ENCODE measurements at regions not wholly inside any gene's neighbourhood (a gene's known extent, or its start where the extent isn't known, plus 50 kb on each side); places are given as distances from the start of the nearest gene placed in this dataset.

DNA sequence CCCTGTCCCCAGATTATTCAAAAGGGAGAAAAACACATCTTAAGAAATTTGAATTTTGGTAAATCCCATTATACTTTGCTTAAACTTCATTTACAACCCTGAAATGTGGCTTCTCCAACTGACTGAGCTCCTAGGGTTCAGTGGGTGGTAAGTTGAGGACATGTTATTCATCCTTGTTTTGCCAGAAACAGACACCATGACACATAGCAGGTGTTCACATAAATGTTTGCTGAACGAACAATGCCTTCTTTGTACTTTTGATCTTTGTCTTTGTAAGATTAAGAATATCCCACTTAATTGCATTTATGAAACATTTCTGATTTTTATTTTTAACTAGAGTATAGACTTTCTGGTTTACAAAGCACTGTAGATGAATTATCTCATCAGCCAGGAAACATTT is 209.7 kb downstream of the GPAM start (continued):
- TF ChIP-seq JUNB (IDR thresholded peaks at IDR 0.05; ENCODE audit: unreplicated experiment) (no peak), EZH2phosphoT487 (IDR thresholded peaks at IDR 0.05; ENCODE audit: unreplicated experiment) (no peak), ZNF331 (CRISPR knock-in tag; IDR thresholded peaks at IDR 0.05; ENCODE audit: low read depth) (no peak)

DNA sequence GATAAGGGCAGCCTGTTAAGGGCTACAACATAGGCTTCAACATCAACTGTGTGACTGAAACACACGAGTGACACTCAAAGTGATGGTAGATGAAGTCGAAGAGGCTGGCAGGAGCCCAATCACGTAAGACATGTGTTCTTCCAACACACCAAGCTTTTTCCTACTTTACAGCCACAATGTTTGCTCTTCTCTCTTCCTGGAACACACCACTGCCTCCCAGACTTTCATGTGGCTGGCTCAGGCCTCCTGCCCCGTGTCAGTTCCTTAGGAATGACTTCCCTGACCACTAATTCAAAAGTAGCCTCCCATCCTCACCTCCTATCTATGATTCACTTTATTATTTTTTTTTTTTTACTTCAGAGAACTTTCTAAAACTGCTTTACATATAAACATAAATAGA is 209.2 kb downstream of the GPAM start:
- Histone ChIP-seq H4K20me1 (replicated peaks; ENCODE audit: insufficient read depth) (no peaks in the 10 kb centered on the region), H3K79me2 (replicated peaks; ENCODE audit: insufficient read depth) (no peaks in the 10 kb centered on the region), H3K4me2 (no peak overlapping the region), H3K36me3 (ENCODE audit: insufficient read depth) (no peaks in the 10 kb centered on the region), H2AFZ (no peak overlapping the region), H3K27me3 (ENCODE audit: insufficient read depth) (no peaks in the 10 kb centered on the region), H3F3A (replicated peaks; ENCODE audit: low read depth) (no peaks in the 10 kb centered on the region), H3K27ac (ENCODE audit: low read depth) (no peak overlapping the region), H3K4me1 (ENCODE audit: insufficient read depth) (no peaks in the 10 kb centered on the region), H3K9me2 (ENCODE audit: insufficient read depth) (peaks cover 16% of the 10 kb centered on the region; the same call in 1 of the 2 replicates), H3K4me3 (no peak overlapping the region)
- Mint-ChIP-seq H3K4me1 (no peaks in the 10 kb centered on the region), H3K36me3 (ENCODE audit: low read depth) (no peaks in the 10 kb centered on the region), H3K27me3 (ENCODE audit: insufficient read depth, low read depth, poor library complexity) (no peaks in the 10 kb centered on the region), H3K27ac (no peak overlapping the region), H3K4me3 (no peak overlapping the region), H3K9me3 (no peaks in the 10 kb centered on the region)
- TF ChIP-seq, protein P1, sequence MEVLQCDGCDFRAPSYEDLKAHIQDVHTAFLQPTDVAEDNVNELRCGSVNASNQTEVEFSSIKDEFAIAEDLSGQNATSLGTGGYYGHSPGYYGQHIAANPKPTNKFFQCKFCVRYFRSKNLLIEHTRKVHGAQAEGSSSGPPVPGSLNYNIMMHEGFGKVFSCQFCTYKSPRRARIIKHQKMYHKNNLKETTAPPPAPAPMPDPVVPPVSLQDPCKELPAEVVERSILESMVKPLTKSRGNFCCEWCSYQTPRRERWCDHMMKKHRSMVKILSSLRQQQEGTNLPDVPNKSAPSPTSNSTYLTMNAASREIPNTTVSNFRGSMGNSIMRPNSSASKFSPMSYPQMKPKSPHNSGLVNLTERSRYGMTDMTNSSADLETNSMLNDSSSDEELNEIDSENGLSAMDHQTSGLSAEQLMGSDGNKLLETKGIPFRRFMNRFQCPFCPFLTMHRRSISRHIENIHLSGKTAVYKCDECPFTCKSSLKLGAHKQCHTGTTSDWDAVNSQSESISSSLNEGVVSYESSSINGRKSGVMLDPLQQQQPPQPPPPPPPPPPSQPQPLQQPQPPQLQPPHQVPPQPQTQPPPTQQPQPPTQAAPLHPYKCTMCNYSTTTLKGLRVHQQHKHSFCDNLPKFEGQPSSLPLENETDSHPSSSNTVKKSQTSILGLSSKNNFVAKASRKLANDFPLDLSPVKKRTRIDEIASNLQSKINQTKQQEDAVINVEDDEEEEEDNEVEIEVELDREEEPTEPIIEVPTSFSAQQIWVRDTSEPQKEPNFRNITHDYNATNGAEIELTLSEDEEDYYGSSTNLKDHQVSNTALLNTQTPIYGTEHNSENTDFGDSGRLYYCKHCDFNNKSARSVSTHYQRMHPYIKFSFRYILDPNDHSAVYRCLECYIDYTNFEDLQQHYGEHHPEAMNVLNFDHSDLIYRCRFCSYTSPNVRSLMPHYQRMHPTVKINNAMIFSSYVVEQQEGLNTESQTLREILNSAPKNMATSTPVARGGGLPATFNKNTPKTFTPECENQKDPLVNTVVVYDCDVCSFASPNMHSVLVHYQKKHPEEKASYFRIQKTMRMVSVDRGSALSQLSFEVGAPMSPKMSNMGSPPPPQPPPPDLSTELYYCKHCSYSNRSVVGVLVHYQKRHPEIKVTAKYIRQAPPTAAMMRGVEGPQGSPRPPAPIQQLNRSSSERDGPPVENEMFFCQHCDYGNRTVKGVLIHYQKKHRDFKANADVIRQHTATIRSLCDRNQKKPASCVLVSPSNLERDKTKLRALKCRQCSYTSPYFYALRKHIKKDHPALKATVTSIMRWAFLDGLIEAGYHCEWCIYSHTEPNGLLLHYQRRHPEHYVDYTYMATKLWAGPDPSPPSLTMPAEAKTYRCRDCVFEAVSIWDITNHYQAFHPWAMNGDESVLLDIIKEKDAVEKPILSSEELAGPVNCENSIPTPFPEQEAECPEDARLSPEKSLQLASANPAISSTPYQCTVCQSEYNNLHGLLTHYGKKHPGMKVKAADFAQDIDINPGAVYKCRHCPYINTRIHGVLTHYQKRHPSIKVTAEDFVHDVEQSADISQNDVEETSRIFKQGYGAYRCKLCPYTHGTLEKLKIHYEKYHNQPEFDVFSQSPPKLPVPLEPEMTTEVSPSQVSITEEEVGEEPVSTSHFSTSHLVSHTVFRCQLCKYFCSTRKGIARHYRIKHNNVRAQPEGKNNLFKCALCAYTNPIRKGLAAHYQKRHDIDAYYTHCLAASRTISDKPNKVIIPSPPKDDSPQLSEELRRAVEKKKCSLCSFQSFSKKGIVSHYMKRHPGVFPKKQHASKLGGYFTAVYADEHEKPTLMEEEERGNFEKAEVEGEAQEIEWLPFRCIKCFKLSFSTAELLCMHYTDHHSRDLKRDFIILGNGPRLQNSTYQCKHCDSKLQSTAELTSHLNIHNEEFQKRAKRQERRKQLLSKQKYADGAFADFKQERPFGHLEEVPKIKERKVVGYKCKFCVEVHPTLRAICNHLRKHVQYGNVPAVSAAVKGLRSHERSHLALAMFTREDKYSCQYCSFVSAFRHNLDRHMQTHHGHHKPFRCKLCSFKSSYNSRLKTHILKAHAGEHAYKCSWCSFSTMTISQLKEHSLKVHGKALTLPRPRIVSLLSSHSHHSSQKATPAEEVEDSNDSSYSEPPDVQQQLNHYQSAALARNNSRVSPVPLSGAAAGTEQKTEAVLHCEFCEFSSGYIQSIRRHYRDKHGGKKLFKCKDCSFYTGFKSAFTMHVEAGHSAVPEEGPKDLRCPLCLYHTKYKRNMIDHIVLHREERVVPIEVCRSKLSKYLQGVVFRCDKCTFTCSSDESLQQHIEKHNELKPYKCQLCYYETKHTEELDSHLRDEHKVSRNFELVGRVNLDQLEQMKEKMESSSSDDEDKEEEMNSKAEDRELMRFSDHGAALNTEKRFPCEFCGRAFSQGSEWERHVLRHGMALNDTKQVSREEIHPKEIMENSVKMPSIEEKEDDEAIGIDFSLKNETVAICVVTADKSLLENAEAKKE (CRISPR knock-in tag; IDR thresholded peaks at IDR 0.05), result no peak
- TF ChIP-seq ZNF114 (CRISPR knock-in tag; IDR thresholded peaks at IDR 0.05) (no peak), EZH2 (IDR thresholded peaks at IDR 0.05; ENCODE audit: low read depth, unreplicated experiment) (no peak), CREB1 (CRISPR knock-in tag; IDR thresholded peaks at IDR 0.05; ENCODE audit: low read depth) (no peak), EZH2phosphoT487 (IDR thresholded peaks at IDR 0.05; ENCODE audit: unreplicated experiment) (no peak), POLR2AphosphoS5 (IDR thresholded peaks at IDR 0.05; ENCODE audit: low read depth) (no peak), ZNF331 (CRISPR knock-in tag; IDR thresholded peaks at IDR 0.05; ENCODE audit: low read depth) (no peak), STAT1 (IDR thresholded peaks at IDR 0.05; ENCODE audit: unreplicated experiment) (no peak), NANOG (IDR thresholded peaks at IDR 0.05; ENCODE audit: borderline replicate concordance) (no peak), JUNB (IDR thresholded peaks at IDR 0.05; ENCODE audit: unreplicated experiment) (no peak)
- TF ChIP-seq, protein P2, sequence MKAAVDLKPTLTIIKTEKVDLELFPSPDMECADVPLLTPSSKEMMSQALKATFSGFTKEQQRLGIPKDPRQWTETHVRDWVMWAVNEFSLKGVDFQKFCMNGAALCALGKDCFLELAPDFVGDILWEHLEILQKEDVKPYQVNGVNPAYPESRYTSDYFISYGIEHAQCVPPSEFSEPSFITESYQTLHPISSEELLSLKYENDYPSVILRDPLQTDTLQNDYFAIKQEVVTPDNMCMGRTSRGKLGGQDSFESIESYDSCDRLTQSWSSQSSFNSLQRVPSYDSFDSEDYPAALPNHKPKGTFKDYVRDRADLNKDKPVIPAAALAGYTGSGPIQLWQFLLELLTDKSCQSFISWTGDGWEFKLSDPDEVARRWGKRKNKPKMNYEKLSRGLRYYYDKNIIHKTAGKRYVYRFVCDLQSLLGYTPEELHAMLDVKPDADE (IDR thresholded peaks at IDR 0.05), result no peak
- TF ChIP-seq, protein P3, sequence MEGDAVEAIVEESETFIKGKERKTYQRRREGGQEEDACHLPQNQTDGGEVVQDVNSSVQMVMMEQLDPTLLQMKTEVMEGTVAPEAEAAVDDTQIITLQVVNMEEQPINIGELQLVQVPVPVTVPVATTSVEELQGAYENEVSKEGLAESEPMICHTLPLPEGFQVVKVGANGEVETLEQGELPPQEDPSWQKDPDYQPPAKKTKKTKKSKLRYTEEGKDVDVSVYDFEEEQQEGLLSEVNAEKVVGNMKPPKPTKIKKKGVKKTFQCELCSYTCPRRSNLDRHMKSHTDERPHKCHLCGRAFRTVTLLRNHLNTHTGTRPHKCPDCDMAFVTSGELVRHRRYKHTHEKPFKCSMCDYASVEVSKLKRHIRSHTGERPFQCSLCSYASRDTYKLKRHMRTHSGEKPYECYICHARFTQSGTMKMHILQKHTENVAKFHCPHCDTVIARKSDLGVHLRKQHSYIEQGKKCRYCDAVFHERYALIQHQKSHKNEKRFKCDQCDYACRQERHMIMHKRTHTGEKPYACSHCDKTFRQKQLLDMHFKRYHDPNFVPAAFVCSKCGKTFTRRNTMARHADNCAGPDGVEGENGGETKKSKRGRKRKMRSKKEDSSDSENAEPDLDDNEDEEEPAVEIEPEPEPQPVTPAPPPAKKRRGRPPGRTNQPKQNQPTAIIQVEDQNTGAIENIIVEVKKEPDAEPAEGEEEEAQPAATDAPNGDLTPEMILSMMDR (conservative IDR thresholded peaks at IDR 0.05; ENCODE audit: low read depth in 2 of 2), result no peak
- TF ChIP-seq, protein P4, sequence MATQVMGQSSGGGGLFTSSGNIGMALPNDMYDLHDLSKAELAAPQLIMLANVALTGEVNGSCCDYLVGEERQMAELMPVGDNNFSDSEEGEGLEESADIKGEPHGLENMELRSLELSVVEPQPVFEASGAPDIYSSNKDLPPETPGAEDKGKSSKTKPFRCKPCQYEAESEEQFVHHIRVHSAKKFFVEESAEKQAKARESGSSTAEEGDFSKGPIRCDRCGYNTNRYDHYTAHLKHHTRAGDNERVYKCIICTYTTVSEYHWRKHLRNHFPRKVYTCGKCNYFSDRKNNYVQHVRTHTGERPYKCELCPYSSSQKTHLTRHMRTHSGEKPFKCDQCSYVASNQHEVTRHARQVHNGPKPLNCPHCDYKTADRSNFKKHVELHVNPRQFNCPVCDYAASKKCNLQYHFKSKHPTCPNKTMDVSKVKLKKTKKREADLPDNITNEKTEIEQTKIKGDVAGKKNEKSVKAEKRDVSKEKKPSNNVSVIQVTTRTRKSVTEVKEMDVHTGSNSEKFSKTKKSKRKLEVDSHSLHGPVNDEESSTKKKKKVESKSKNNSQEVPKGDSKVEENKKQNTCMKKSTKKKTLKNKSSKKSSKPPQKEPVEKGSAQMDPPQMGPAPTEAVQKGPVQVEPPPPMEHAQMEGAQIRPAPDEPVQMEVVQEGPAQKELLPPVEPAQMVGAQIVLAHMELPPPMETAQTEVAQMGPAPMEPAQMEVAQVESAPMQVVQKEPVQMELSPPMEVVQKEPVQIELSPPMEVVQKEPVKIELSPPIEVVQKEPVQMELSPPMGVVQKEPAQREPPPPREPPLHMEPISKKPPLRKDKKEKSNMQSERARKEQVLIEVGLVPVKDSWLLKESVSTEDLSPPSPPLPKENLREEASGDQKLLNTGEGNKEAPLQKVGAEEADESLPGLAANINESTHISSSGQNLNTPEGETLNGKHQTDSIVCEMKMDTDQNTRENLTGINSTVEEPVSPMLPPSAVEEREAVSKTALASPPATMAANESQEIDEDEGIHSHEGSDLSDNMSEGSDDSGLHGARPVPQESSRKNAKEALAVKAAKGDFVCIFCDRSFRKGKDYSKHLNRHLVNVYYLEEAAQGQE (IDR thresholded peaks at IDR 0.05; ENCODE audit: unreplicated experiment), result no peak
- no peak for ATAC-seq
- DNase-seq (ENCODE audit: low spot score), result no peak
